ENCODE measurements at regions not wholly inside any gene's neighbourhood (a gene's known extent, or its start where the extent isn't known, plus 50 kb on each side); places are given as distances from the start of the nearest gene placed in this dataset.
A peak's percentile ranks its signal among the peaks of the same experiment; 100 is the strongest.

DNA sequence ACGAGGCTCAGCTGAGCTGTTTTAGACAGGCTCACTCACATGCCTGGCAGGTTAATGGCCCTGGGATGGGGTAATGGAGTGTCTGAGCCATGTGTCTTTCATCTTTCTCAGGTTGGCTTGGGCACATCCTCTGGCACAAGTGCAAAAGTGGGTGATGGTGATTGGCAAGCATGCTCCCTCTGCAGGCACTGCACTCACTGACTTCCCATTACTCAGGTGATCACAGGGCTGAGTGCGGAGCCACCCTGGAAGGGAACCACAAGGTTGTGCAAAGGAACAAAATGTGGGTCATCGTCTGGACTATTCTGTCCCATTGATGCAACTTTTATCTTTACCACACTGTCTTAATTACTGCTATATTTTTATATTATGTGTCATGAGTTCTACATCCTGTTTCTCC lies 244.1 kb upstream of the AKR1E2 start:
- DNase-seq (ENCODE audit: low read depth in 2 of 2) = no peak

DNA sequence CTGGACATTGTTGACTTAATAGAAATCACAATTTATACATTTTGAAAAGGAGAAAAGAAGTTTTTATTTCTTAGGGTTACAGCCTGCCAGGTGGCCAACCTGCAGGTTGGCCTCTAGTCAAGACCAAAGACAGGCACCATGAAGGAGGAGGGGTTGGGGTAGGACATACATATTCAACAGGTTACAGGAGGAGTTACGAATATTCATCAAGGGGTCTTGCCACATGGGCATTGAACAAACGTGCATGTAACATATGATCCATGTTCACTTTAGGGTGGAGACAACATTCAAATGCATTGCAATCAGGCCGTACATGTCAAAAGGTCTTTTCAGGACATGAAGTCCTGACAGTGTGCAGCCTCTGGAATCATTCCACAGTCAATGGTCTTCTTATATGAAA lies 246.2 kb upstream of the AKR1E2 start:
- DNase-seq (ENCODE audit: low read depth in 2 of 2) = no peak

DNA sequence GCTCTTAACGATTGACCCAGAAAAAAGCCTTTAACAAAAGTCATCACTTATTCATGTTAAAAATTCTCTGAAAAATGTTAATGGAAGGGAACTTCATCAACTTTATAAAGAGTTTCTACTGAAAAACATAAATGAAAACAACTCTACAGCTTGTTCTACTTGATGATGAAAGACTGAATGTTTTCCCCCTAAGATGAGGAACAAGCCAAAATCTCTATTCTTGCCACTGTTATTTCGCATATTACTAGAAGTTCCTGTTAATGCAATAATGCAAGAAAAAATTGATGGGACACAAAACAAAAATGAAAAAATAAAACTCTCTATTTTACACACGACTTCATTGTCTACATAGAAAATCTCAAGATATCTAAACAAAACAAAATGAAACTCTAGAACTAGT lies 249.8 kb upstream of the AKR1E2 start:
- DNase-seq (ENCODE audit: low read depth in 2 of 2) = no peak

DNA sequence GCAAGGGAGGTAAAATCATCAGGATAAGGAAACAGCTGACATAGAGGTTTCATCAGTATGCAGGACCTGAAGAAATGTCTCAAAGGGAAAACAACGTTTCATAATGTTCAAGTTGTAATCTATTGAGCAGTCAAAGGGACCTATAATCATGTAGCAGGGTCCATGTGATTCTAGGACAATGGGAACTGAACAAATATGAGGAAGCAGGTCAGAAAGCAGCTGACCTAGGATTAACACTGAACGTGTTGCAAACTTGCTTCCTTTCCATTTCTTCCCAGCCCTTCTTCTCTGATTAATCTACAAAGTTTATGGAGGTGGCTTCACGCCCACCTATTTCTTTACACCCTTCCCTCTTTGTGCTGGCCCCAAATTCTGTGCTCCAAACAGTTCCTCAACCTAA lies 256.9 kb upstream of the AKR1E2 start:
- no peak for DNase-seq (ENCODE audit: low read depth in 2 of 2)

DNA sequence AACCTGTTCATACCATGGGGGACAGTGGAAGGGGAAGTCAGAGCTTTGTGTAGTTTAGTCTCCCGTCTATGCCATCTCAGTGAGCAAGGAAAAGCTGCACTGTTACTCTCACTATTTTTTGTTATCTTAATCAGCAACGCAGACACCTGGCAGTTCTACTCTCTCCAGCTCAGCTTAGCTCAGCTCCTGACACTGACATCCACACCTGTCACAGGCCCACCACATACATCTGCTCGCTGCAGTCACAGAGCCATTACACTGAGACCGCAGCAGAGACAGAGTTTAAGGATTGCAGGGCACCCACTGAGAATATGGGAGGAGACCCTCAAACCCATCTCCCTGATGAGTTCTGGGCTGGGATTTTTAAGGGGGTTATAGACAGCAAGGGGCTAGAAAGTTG lies 257.3 kb upstream of the AKR1E2 start:
- no peak for DNase-seq (ENCODE audit: low read depth in 2 of 2)

DNA sequence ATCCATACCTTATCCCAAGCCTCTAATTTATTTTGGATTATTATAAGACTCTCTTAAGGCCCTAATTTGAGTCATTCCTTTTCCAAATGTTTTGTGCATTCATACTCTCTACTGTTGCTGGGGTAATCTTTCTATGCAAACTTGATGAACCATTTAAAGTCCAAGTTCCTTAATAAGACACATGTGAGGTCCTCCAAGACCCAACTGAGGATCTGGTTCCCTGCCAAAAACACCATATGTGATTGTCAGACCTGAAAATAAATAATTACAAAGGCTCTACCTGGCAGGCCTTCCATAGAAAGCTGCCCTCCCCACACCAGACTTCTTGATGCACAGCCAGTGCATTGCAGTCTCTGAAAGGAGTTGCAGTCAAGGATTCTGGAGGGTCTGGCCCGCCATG lies 257.9 kb upstream of the AKR1E2 start:
- DNase-seq (ENCODE audit: low read depth in 2 of 2) = no peak

DNA sequence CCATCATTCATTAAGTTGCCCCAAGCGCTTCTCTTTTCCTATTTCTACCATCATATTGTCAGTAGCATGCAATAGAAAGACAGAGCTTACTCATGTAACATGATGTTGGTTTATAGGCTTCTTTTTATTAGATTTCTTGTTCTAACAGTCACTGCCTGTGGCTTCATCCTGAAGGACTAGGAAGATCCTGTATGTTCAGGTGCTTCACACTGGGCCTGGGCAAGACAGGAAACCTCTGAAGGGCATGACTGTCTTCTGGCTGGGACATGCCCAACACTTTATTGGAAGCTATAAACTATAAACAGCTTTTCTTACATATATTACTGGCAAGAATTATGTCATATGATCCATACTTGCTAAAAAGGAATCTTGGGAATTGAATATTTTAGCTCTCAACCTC lies 258.4 kb upstream of the AKR1E2 start:
- DNase-seq (ENCODE audit: low read depth in 2 of 2) = no peak

DNA sequence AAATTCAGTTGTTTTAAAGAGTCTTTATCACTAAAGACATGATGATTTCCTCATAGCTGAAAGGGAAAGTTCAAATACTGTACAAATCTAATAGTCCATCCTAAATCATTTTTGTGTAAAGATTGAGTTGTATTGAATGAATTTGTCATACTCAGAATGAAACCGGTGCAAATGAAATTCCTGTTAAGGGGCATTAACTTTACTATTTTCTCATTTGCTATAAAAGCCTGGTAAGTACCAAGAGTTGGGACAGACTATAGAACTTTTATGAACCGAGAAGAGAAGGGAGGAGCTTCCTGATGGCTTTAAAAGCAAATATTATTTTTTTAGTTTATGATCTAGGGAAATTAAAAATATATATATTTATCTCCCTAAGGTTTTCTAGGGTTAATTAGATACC lies 260.0 kb upstream of the AKR1E2 start:
- no peak for DNase-seq (ENCODE audit: low read depth in 2 of 2)

DNA sequence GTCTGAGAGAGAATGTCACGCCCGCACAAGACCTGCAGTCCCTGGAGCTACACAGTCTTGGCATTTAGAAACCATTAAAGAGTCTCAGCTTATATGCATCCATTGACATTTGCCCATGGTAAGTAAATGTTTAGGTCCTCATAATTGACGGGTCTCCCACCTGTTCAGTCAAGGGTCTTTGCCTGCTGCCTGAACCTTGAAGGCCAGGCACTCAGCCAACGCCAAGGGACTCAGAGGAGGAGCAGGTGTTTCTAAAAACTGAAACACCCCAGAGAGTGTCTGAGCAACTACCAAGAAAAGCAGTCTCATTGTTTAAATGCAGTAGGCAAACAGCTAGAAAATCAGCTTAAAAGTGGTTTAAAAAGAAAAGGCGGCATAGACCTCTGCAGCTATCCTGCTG lies 264.7 kb upstream of the AKR1E2 start:
- DNase-seq (ENCODE audit: low read depth in 2 of 2) = no peak

DNA sequence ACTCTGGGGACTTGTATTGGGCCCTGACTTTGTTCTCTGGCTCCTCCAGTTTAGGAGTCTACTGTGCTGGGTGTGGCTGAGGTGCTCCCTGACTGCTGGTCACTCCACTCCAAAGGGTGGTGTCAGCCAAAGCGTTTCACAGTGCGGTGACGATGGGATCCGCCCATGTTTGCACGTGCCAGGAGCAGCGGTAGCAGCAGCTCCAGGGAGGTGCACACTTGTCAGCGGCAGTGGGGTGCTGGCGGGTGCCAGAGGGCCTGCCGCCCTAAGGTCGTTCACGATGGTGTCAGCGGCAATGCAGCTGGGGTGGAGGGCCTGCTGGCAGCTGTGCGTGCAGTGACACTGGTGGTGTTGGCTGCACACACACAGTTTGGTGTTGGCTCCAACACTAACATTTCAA lies 268.5 kb upstream of the AKR1E2 start:
- no peak for DNase-seq (ENCODE audit: low read depth in 2 of 2)

DNA sequence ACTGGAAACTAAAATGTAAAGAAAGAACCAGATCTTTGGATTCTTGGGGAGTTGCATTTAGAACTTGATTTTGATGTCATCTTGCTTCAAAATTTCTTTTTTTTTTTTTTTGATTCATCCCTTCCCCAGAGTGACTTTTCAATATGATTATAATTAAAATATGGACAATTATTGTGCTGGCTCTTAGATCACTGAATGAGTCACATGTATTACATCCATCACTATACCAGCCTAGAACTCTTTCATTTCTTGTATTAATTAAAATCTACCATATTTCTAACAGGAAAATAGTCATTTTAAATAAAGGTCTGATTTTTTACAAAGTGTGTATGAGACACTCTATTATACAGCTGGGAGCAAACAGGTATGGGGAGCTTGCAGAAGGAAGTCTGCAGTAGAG lies 269.5 kb upstream of the AKR1E2 start:
- no peak for DNase-seq (ENCODE audit: low read depth in 2 of 2)

DNA sequence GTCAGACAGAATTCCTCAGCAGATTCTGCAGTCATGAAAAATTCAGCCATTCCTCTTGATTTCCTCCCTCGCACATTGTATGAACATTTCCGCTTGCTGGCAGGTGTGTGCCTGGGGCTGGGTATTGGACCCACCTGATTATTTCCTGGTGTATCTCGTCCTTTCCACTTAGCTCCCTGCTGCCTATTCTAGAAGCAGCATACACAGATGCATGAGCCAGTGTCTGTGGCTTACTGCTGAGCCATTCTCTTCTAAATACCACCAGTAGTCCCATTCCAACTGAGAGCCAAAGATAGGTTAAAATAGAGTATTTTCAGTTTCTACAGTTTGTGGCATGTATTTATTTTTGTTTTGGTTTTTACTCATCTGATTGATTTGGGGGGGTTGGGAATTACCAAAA lies 270.1 kb upstream of the AKR1E2 start:
- DNase-seq (ENCODE audit: low read depth in 2 of 2) = no peak

DNA sequence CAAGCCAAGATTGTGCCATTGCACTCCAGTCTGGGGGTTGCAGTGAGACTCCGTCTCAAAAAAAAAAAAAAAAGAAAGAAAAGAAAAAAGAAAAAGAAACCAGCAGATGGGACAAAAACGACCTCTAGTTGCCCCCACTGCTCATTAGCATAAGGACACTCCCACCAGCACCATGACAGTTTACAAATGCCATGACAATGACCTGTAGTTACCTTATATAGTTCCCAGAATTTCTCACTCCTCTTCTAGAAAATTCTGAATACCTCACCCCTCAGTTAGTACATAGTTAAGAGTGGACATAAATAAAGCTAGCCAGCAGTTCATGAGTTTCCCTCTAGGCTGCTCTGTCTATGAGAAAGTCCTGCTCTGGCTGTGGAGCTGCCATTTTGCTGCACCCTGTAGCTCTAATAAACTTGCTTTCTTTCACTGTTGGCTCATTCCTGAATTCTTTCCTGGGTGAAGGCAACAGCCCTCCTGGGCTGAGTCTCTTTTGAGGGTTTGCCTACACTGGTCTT lies 276.8 kb upstream of the AKR1E2 start:
- DNase-seq (ENCODE audit: low read depth in 2 of 2) = no peak

DNA sequence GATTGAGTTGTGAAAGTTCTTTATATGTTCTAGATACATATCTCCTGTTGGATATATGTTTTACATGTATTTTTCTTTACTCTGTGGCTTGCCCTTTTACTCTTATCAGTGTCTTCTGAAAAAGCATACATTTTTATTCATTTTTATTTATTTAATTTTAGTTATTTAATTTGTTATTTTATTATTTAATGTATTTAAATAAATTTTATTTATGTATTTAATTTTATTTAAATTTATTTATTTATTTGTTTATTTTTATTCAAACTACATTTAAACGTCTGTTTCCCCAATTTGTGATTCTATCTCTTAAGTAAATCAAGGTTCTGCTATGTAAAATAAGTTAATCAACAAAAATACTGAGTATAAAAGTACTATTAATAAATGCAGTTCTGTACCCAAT lies 279.1 kb upstream of the AKR1E2 start:
- DNase-seq (ENCODE audit: low read depth in 2 of 2) = no peak

DNA sequence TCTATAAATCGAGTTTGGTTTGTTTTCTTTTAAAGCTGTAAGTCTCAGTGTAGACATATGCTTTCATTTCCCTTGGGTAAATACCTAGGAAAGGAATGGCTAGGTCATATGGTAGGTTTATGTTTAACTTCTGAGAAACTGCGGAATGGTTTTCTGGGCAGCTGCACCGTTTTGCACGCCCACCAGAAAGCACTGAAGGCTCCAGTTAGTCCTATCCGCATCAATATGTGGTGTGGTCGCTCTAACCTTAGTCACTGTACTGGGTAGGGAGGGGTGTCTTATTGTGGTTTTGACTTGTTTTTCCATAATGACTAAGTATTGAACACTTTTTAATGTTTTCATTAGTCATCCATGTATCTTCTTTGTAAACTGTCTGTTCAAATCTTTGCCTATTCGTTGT lies 279.5 kb upstream of the AKR1E2 start:
- no peak for DNase-seq (ENCODE audit: low read depth in 2 of 2)

DNA sequence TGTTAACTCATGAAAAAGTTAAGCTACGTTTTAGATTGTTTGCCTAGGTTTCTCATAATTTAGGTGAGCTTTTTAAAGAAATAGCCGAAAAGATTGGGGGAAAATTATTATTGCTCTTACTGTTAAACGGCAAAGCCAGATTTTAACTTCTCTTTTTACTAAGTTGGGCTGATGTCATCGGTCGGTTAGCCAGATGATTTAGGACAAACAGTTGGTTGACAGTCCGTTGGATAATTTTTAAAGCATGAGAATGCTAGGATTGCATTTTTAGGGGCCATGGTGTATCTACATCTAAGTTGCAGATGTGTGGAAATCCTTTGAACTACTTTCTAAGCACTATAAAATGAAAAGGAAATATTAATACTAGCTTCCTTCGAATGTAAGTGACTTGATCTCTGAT lies 280.9 kb upstream of the AKR1E2 start:
- DNase-seq (ENCODE audit: low read depth in 2 of 2) = peak in 1 of 2 experiments; percentile 37

DNA sequence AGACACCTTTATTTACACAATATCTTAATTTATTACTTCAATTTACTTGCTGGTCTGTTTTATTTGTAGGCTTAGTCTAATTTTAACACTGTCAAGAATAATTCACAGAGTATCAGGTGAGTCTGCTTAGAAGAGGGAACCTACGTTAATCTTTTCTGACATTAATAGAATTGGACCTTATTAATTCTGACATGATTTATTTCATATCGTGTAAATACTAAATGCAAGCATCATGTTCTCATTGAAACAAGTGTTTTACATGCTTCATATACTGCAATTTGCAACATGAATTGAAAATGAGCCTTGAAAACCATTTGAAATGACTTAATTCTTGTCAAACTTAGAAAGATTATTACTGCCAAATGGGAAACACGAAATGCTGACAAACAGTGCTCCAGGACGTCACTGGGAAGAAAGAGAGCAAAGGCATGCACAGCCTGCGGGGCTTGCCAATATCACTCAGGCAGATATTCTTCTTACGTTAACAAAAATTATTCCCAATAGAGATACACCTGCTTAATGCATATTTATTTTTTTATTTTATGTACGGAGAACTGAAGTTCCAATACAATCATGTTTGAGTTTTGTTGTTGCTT lies 282.0 kb upstream of the AKR1E2 start:
- no peak for DNase-seq (ENCODE audit: low read depth in 2 of 2)

DNA sequence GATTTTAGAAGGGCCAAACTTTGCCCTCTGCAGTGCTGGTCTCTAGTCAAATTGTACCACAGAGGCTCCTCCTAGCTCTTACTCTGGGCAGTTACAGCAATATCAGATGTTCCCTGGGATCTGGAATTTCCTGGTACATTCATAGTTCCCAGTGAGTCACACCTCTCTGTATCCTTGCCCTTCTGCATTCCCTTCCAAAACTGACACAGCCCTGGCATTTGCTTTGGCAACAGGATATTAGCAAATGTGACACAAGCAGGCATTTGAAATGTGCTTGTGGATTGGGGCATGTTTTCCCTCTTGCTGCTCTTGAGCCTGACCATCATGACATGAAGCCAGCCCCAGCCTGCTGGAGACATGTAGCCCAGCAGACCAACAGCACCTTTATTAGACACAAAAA lies 284.7 kb upstream of the AKR1E2 start:
- peak; percentile 44 to 45 for DNase-seq (ENCODE audit: low read depth in 2 of 2)

DNA sequence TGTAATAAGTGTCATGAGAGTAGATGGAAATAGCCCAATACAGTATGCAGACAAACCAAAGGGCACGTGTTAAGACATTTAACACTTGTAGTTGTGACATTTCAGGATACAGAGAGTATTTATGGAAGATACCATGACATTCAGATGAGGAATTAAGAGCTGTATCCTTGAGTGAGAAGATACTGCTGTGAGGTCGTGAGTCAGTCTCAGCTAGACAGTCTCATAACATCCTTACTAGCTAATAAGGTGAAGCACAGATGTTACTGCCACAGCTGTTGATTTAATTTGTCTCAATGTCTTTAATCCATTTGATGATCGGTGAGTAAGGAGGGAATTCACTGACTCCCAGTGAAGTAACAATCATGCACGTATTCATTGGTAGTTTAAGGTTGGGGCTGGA lies 288.0 kb upstream of the AKR1E2 start:
- no peak for DNase-seq (ENCODE audit: low read depth in 2 of 2)

DNA sequence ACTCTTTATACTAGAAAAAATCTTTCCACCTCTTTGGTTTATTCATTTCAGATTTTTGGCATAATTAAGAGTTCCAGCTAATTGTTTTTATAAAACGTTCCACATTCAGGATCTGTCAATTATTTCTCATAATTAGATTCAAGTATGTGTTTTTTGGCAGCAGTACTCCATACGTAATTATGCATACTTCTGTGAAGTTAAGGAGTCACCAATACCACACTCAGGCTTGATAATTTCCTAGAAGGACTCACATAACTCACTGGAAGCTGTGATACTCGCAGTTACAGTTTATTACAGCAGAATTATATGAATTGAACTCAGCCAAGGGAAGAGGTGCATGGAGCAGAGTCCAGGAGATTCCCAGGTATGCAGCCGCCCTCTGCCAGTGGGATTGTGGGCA lies 290.5 kb upstream of the AKR1E2 start:
- DNase-seq (ENCODE audit: low read depth in 2 of 2) = no peak

DNA sequence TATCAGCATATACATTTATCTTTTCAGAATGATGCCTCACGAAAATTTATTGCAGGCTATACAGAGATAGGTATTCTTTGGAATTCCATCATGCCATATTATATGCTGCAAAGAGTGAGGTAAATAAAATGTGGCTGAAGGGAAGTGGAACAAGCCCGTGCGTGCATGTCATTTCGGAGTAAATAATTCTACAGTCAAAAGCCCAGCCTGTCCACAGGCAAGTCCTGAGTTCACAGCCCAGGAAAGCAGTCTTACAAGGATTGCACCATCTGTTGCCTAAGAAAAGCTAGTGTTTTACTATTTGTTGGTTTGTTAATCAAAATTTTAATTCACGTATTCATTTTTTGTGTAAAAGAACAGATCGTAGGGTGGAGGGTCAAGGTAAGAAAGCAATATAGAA lies 292.4 kb upstream of the AKR1E2 start:
- no peak for DNase-seq (ENCODE audit: low read depth in 2 of 2)

DNA sequence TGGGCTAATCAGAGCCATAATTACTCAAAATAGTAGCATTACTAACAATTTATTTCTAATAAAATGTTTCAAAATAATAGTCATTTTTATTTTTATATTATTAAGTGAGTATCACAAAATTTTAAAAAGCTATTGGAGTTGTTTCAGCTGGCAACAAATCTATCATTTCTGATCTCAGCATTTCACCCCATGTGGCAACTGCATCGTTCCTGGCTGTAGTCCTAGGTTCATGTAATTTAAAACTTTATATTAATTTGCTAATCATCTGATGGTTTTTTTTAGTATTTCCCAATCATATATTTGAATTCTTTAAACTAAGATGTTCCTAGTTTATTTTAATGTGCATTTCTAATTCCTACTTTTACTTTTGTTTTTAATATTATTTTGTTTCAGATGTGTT lies 293.0 kb upstream of the AKR1E2 start:
- no peak for DNase-seq (ENCODE audit: low read depth in 2 of 2)

DNA sequence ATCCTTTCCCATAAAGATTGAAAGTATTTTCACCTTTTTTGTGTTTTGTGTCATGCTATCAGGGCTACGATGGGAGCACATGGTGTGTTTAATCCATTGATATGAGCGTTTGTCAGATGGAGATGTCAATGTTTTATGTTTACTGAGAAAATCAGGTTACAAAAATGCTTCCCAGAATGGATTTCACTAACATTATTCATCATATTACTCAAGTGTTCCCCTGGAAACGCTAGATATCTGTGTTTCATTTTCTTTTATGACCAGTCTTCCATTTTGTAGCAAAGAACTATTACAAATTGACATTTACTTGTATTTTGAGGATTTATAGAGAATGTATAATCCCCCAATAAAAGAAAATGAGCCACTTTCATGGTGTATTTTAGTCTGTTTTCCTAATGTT lies 293.5 kb upstream of the AKR1E2 start:
- DNase-seq (ENCODE audit: low read depth in 2 of 2) = peak; percentile 57 to 64

DNA sequence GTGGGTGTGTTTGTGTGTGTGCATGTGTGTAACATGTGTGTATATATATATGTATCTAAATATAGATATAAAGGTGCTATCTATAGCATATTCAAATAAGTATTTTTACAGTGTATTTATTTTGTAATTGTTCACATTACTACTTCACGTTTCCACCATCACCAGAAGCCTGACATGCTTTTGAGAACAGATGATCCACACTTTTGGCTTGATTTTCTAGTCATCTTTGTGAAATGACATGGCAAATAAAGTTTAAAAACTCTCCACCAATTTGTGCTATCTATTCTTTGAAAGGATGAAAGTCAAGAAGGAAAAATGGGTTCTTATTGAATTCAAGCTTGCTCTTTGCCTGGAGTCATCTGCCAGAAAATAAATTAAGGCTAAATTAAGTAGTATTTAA lies 294.0 kb upstream of the AKR1E2 start:
- DNase-seq (ENCODE audit: low read depth in 2 of 2) = no peak

DNA sequence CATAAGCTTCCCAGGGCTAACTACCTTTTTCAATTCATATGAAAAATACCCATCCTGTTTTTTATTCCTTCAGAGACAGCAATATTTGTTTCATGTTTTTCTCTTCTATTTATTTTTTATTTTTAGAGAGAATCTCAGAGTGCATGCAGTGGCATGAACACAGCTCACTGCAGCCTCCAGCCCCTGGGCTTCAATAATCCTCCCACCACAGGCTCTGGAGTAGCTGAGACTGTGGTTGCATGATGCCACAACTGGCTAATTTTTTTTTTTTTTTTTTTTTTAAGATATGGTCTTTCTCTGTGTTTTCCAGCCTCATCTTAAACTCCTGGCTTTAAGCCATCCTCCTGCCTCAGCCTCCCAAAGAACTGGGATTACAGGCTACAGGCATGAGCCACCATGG lies 296.7 kb upstream of the AKR1E2 start:
- DNase-seq (ENCODE audit: low read depth in 2 of 2) = no peak

Data from fibroblast of skin of left biceps (primary cell).